ENCODE measurements at regions not wholly inside any gene's neighbourhood (a gene's known extent, or its start where the extent isn't known, plus 50 kb on each side); places are given as distances from the start of the nearest gene placed in this dataset.
"Not testable (repeated sequence)": the region's sequence is repeated elsewhere in the genome, so short reads cannot be mapped to it uniquely, and the experiment has no call there.

- POLR2A ChIA-PET (ENCODE audit: unreplicated experiment), result no interaction called here
- CTCF ChIA-PET, result no interaction called here
- Histone ChIP-seq H3K4me3 (no peak overlapping the region), H3K27me3 (ENCODE audit: insufficient read depth, low read depth) (no peaks in the 10 kb centered on the region), H3K4me2 (no peak overlapping the region), H4K20me1 (ENCODE audit: insufficient read depth) (no peaks in the 10 kb centered on the region), H3F3A (ENCODE audit: insufficient read depth, low read depth) (no peaks in the 10 kb centered on the region), H3K79me2 (ENCODE audit: low read depth) (no peaks in the 10 kb centered on the region), H3K9me3 (ENCODE audit: insufficient read depth, low read depth) (no peaks in the 10 kb centered on the region), H2AFZ (no peak overlapping the region), H3K4me1 (replicated peaks; ENCODE audit: insufficient read depth) (no peaks in the 10 kb centered on the region), H3K9me2 (ENCODE audit: insufficient read depth) (no peaks in the 10 kb centered on the region), H3K27ac (no peak overlapping the region), H3K36me3 (ENCODE audit: low read depth) (no peaks in the 10 kb centered on the region)
- no peak for DNase-seq
- intact Hi-C loops (cut with micrococcal nuclease; ENCODE audit: unreplicated experiment), result loop anchor here (10.0 kb wide), 1 partner anchor 370 kb away; no protein-coding TSS in a partner anchor
- TF ChIP-seq CTCF (conservative IDR thresholded peaks at IDR 0.05) (no peak), EZH2 (IDR thresholded peaks at IDR 0.05; ENCODE audit: low read depth) (no peak)
- BruUV-seq (replicated peaks), result no TSS peak
These were observed 194.4 kb downstream of the COX18 start for GRCh38 chr4:72875138-72875537.

GRCh38 chr4:72864898-72865297 lies 204.6 kb downstream of the COX18 start:
- no peaks in the 10 kb centered on the region for H3K27me3 ChIP-seq (ENCODE audit: insufficient read depth, low read depth)
- no peaks in the 10 kb centered on the region for H4K20me1 ChIP-seq (ENCODE audit: insufficient read depth)
- no peaks in the 10 kb centered on the region for H3K9me2 ChIP-seq (ENCODE audit: insufficient read depth)
- ChIA-PET POLR2A (ENCODE audit: unreplicated experiment) (no interaction called here), CTCF (no interaction called here)
- H3K4me1 ChIP-seq (replicated peaks; ENCODE audit: insufficient read depth), result no peaks in the 10 kb centered on the region
- H3K27ac ChIP-seq, result no peak overlapping the region
- H3K4me2 ChIP-seq, result no peak overlapping the region
- TF ChIP-seq EZH2 (IDR thresholded peaks at IDR 0.05; ENCODE audit: low read depth), result no peak
- no peak for TF ChIP-seq CTCF (conservative IDR thresholded peaks at IDR 0.05)
- H3F3A ChIP-seq (ENCODE audit: insufficient read depth, low read depth), result no peaks in the 10 kb centered on the region
- no peaks in the 10 kb centered on the region for H3K36me3 ChIP-seq (ENCODE audit: low read depth)
- no peak for DNase-seq
- H3K9me3 ChIP-seq (ENCODE audit: insufficient read depth, low read depth), result no peaks in the 10 kb centered on the region
- intact Hi-C loops (cut with micrococcal nuclease; ENCODE audit: unreplicated experiment), result no loop called here
- no peaks in the 10 kb centered on the region for H3K79me2 ChIP-seq (ENCODE audit: low read depth)
- no peak overlapping the region for H2AFZ ChIP-seq
- no TSS peak for BruUV-seq (replicated peaks)
- H3K4me3 ChIP-seq, result no peak overlapping the region

- H3K36me3 ChIP-seq (ENCODE audit: low read depth); H3K9me3 ChIP-seq (ENCODE audit: insufficient read depth, low read depth); H4K20me1 ChIP-seq (ENCODE audit: insufficient read depth); BruUV-seq (replicated peaks); intact Hi-C loops (cut with micrococcal nuclease; ENCODE audit: unreplicated experiment); H3K4me2 ChIP-seq; H3K4me1 ChIP-seq (replicated peaks; ENCODE audit: insufficient read depth); CTCF ChIA-PET; H3K27me3 ChIP-seq (ENCODE audit: insufficient read depth, low read depth); H2AFZ ChIP-seq; H3K79me2 ChIP-seq (ENCODE audit: low read depth); H3K27ac ChIP-seq; H3K9me2 ChIP-seq (ENCODE audit: insufficient read depth); POLR2A ChIA-PET (ENCODE audit: unreplicated experiment); DNase-seq; H3F3A ChIP-seq (ENCODE audit: insufficient read depth, low read depth); H3K4me3 ChIP-seq: not testable (repeated sequence)
These were observed 205.2 kb downstream of the COX18 start for GRCh38 chr4:72864277-72864676.

GRCh38 chr4:72860766-72861165 lies 208.8 kb downstream of the COX18 start:
- Histone ChIP-seq H3F3A (ENCODE audit: insufficient read depth, low read depth) (no peaks in the 10 kb centered on the region), H3K27ac (no peak overlapping the region), H3K27me3 (ENCODE audit: insufficient read depth, low read depth) (no peaks in the 10 kb centered on the region), H3K79me2 (ENCODE audit: low read depth) (no peaks in the 10 kb centered on the region), H2AFZ (no peak overlapping the region), H3K9me2 (ENCODE audit: insufficient read depth) (no peaks in the 10 kb centered on the region), H3K4me1 (replicated peaks; ENCODE audit: insufficient read depth) (no peaks in the 10 kb centered on the region), H3K9me3 (ENCODE audit: insufficient read depth, low read depth) (no peaks in the 10 kb centered on the region), H3K4me2 (no peak overlapping the region), H3K36me3 (ENCODE audit: low read depth) (no peaks in the 10 kb centered on the region), H3K4me3 (no peak overlapping the region), H4K20me1 (ENCODE audit: insufficient read depth) (no peaks in the 10 kb centered on the region)
- CTCF ChIA-PET, result no interaction called here
- no TSS peak for BruUV-seq (replicated peaks)
- no peak for TF ChIP-seq EZH2 (IDR thresholded peaks at IDR 0.05; ENCODE audit: low read depth)
- TF ChIP-seq CTCF (conservative IDR thresholded peaks at IDR 0.05), result no peak
- intact Hi-C loops (cut with micrococcal nuclease; ENCODE audit: unreplicated experiment), result no loop called here
- DNase-seq, result no peak
- POLR2A ChIA-PET (ENCODE audit: unreplicated experiment), result no interaction called here
